Epithelial cell of proximal tubule (primary cell): ENCODE measurements at regions not wholly inside any gene's neighbourhood (a gene's known extent, or its start where the extent isn't known, plus 50 kb on each side); places are given as distances from the start of the nearest gene placed in this dataset.
"Not testable (repeated sequence)": the region's sequence is repeated elsewhere in the genome, so short reads cannot be mapped to it uniquely, and the experiment has no call there.

Source experiments
- DNase-seq: peaks from one replicate; pipeline ENCODE4 v3.0.0-alpha.2; 2011; ENCODE audit warnings: low read depth
- H3K4me3 ChIP-seq: 2 replicates; pipeline ENCODE4 v1.5.1; 2011; ENCODE audit warnings: low read depth, mild to moderate bottlenecking, low read length
- CTCF ChIP-seq: conservative IDR thresholded peaks from 2 replicates; pipeline ENCODE4 v1.5.1; 2012; ENCODE audit warnings: low read depth, mild to moderate bottlenecking, low read length

GRCh38 chr13:67481445-67481844 is 251.3 kb upstream of the PCDH9 start:
- no peak for DNase-seq
- H3K4me3 ChIP-seq: no peak overlapping the region
- TF ChIP-seq CTCF: no peak

- H3K4me3 ChIP-seq: no peak overlapping the region
- no peak for TF ChIP-seq CTCF
- no peak for DNase-seq
These were observed 244.0 kb upstream of the PCDH9 start for GRCh38 chr13:67474115-67474514.

GRCh38 chr13:67469623-67470022 is 239.5 kb upstream of the PCDH9 start:
- no peak for DNase-seq
- no peak for TF ChIP-seq CTCF
- no peak overlapping the region for H3K4me3 ChIP-seq

- DNase-seq: no peak
- TF ChIP-seq CTCF: no peak
- no peak overlapping the region for H3K4me3 ChIP-seq
These were observed 236.4 kb upstream of the PCDH9 start for GRCh38 chr13:67466569-67466968.

- no peak for TF ChIP-seq CTCF
- no peak overlapping the region for H3K4me3 ChIP-seq
- DNase-seq: no peak
These were observed 234.0 kb upstream of the PCDH9 start for GRCh38 chr13:67464154-67464553.

GRCh38 chr13:67462098-67462497 is 232.0 kb upstream of the PCDH9 start:
- TF ChIP-seq CTCF: no peak
- no peak overlapping the region for H3K4me3 ChIP-seq
- no peak for DNase-seq

GRCh38 chr13:67452526-67452925 is 222.4 kb upstream of the PCDH9 start:
- DNase-seq, H3K4me3 ChIP-seq: not testable (repeated sequence)

GRCh38 chr13:67445436-67445835 is 215.3 kb upstream of the PCDH9 start:
- no peak overlapping the region for H3K4me3 ChIP-seq
- no peak for TF ChIP-seq CTCF
- DNase-seq: no peak
